Erythroblast (primary cell): ENCODE measurements at regions not wholly inside any gene's neighbourhood (a gene's known extent, or its start where the extent isn't known, plus 50 kb on each side); places are given as distances from the start of the nearest gene placed in this dataset.

Experiments
- DNase-seq, 2 experiments: peaks; one replicate each; lab custom pipeline; 2025; lab: John Stamatoyannopoulos, UW
- GATA1 ChIP-seq: IDR thresholded peaks from 2 replicates; pipeline ENCODE4 v1.6.1; 2011; ENCODE audit warnings: low read depth, mild to moderate bottlenecking, control low read depth, low read length, moderate library complexity
- POLR2A ChIP-seq: IDR thresholded peaks from 2 replicates; pipeline ENCODE4 v1.6.1; 2011; ENCODE audit warnings: mild to moderate bottlenecking, low read length

DNA sequence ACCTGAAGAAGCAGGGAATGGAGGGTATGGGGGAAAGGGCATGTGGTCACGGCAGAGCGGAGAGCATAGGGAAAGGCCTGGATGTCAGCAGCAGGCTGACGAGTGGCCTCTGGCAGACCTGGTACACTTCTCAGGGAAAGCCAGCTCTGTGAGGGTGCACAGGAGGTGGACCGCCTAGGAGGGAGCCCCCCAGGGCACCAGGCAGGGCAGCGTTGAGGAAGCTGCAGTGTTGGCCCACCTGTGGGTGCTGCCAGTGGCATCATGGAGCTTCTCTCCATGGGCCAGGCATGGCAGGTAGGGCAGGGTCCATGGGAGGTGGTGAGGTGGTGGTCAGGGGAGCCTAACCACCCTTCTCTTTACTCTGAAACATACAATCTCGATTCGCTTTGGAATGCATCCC is 143.0 kb upstream of the PITX1 start:
- DNase-seq, result no peak
- TF ChIP-seq POLR2A (no peak), GATA1 (no peak)

DNA sequence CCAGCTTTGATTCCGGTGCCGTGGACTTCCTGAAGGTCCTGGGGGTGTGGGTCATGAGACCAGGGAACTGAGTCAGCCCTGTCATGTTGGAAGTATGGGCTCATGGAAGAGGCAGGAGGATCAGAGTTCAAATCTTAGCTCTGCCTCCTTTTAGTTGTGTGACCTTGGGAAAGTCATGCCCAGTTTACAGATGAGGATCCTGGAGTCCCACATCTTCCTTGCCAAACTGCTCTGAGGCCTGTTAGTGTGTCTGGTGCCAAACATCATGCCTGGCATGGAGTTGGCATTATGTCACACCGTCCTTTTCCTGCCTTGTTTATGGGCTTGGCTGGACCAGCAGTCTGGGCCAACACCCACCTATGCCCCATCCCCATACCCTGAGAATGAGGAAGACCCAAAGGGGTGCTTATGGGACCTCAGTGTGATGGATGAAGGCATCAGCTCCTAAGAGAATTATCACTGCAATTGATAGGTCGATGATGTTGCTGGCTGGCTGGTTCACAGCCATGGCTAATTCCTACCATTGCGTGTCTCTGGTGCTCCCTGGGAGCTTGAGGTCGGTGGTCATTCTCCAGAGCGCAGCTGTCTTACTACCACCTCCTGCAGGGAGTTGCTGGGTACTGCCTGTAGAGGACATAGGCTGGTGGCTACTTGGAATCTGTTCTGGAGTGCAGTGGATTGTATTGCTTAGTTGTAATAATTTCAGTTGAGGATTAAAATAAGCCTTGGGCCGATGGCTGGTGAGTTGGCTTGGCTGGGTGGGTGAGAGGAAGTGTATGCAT is 140.5 kb upstream of the PITX1 start:
- no peak for TF ChIP-seq GATA1
- TF ChIP-seq POLR2A, result no peak
- DNase-seq, result peak; percentile 21 to 35

GRCh38 chr5:135173662-135174290 is 139.7 kb upstream of the PITX1 start:
- DNase-seq, result peak; percentile 53 to 81
- no peak for TF ChIP-seq POLR2A
- no peak for TF ChIP-seq GATA1

DNA sequence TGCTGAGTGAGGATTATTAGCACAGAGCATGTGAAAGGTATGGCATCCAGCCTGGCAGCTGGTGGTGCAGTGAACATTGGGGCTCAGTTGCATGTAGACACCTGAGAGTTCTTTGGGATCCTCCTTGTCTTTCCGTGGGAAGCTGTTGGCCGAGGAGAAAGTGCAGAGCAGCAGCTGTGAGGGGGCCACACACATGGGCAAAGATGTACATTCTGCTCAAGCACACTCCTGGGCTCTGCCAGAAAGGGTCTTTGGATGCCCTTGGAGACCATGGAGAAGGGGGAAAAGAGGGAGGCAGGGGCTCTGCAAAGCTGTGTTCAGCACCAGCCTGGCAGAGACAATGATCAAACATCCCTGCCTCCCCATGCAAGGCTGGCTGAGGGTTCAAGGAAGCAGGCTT is 138.7 kb upstream of the PITX1 start:
- TF ChIP-seq GATA1 (no peak), POLR2A (no peak)

DNA sequence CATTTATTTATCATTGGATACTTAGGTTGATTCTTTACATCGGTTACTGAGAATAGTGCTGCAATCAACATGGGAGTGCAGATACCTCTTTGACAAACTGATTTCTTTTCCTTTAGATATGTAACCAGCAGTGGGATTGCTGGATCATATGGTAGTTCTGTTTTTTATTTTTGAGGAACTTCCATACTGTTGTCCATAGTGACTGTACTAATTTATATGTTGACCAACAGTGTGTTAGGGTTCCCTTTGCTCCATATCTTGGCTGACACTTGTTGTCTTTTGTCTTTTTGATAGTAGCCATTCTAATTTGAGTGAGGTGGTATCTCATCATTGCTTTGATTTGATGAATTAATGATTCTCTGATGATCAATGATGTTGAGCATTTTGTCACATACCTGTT is 137.3 kb upstream of the PITX1 start:
- TF ChIP-seq POLR2A, result no peak
- no peak for TF ChIP-seq GATA1
- DNase-seq, result no peak

More for the DNA sequence above, 138.7 kb upstream of the PITX1 start:
- DNase-seq, result no peak

DNA sequence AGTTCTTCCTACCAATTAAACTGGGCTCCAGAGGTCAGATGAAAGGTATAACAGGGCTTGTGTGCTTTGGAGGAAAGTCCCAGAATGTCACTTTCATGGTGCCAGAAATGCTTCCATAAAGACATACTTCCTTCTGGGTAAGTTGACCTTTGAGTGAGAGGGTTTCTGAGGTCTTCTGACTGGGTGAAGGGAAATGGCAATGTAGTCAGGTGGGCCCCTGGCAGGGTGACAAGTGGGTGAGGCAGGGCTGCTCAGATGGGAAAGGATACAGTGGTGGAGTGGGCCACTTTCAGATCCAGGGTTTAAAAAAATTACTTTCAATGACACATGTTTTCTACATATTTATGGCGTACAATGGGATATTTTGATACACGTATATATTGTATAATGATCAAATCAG is 136.5 kb upstream of the PITX1 start:
- DNase-seq, result no peak
- TF ChIP-seq POLR2A (no peak), GATA1 (no peak)

GRCh38 chr5:135169753-135170152 is 135.7 kb upstream of the PITX1 start:
- no peak for TF ChIP-seq GATA1
- no peak for TF ChIP-seq POLR2A
- DNase-seq, result no peak

DNA sequence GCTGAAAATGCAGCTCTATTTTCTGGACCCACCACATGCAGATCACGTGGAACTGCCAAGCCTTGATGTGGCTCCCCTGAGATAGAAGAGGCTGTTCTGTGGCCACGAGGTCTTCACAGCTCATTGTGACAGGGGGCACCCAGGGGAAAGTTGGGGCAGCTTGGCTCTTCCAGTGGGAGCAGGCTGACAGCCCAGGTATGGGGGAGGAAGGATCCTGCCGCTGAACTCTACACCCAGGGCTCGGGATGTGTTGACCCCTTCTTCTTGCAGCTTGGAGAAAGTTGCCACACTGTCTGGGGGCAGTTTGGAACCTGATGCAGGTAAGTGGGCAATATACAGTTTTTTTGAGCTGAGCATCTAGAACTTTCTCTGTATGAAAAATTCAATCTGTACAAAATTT is 133.6 kb upstream of the PITX1 start:
- DNase-seq, result no peak
- TF ChIP-seq POLR2A (no peak), GATA1 (no peak)

- DNase-seq, result peak in 1 of 2 experiments; percentile 7
Observed at GRCh38 chr5:135164873-135165614, 131.0 kb upstream of the PITX1 start.

GRCh38 chr5:135163964-135164363 is 129.9 kb upstream of the PITX1 start:
- TF ChIP-seq GATA1, result no peak
- TF ChIP-seq POLR2A, result no peak
- no peak for DNase-seq

- TF ChIP-seq GATA1 (no peak), POLR2A (no peak)
- DNase-seq, result no peak
Observed at GRCh38 chr5:135163391-135163790, 129.4 kb upstream of the PITX1 start.

DNA sequence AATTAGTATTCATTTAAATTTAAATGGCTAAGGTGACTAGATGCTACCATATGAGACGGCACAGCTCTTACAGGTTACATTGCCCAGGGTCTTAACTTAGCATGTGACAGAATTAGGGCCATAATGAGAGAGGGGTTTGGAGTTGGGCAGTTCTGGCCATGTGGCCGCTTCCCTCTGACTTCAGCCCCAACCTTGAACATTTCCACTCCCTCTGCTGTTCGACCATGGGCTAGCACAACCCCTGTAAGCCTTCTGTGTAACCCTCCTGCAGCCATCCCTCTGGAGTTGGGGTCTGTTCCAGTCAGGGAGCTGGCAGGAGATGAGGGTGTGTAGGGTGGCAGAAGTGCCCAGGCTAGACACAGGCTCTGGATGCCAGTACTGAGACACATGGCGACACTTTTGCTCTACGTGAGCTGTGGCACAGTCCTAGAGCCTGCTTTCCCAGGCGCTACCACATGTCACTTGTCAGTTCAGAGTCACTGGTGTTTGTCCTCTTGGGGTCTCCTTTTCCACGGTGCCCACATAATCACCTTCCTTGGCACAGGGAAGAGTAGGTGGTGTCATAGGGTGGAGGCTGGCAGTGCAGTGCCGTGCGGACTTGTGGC is 128.7 kb upstream of the PITX1 start:
- peak in 1 of 2 experiments; percentile 12 for DNase-seq
- TF ChIP-seq GATA1 (no peak), POLR2A (no peak)

DNA sequence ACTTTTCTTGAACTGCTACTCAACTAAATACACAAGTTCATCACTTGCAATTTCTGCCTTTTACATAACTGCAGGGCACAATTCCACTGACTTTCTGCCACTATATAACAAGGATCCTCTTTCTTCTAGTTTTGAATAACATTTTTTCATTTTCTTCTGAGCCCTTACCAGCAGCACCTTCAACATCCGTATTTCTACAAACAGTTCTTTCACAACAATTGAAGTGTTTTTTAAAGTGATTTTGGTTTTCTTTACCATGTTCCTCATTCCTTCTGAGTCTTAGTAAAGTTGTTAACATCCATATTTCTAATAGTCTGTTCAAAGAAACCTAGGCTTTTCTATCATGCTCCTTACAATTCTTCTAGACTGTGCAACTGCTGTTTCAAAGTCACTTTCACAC is 127.2 kb upstream of the PITX1 start:
- no peak for DNase-seq
- TF ChIP-seq POLR2A, result no peak
- TF ChIP-seq GATA1, result no peak

GRCh38 chr5:135160036-135160675 is 126.1 kb upstream of the PITX1 start:
- TF ChIP-seq POLR2A (no peak), GATA1 (no peak)
- DNase-seq, result no peak
